Neural cell (in vitro differentiated cells): ENCODE measurements at regions not wholly inside any gene's neighbourhood (a gene's known extent, or its start where the extent isn't known, plus 50 kb on each side); places are given as distances from the start of the nearest gene placed in this dataset.

Experiments
- H2AFZ ChIP-seq: fragments of 200-600, 300-800 bp; sonication (generic), shearing (Covaris generic); 2 replicates; pipeline ENCODE4 v1.6.0; 2014; ENCODE audit warnings: low read depth, mild to moderate bottlenecking, antibody characterized with exemption, low read length, moderate library complexity
- H3F3A ChIP-seq: fragments of 200-600 bp; shearing (Covaris generic); 2 replicates; pipeline ENCODE4 v1.6.1; 2016; ENCODE audit warnings: mild to moderate bottlenecking, moderate library complexity, mixed read lengths, antibody characterized with exemption, low read length; ENCODE audit not compliant: insufficient read depth, poor library complexity, severe bottlenecking
- H3K27ac ChIP-seq: fragments of 200-600, 300-800 bp; sonication (generic), shearing (Covaris generic); 2 replicates; pipeline ENCODE4 v1.5.1; 2014; ENCODE audit warnings: mild to moderate bottlenecking, low read length, moderate library complexity
- H3K27me3 ChIP-seq: fragments of 300-800, 200-600 bp; sonication (generic), shearing (Covaris generic); 2 replicates; pipeline ENCODE4 v1.6.0; 2014; ENCODE audit warnings: mild to moderate bottlenecking, low read depth, low read length, moderate library complexity; ENCODE audit not compliant: insufficient read depth
- H3K36me3 ChIP-seq: fragments of 300-800, 200-600 bp; sonication (generic), shearing (Covaris generic); 2 replicates; pipeline ENCODE4 v1.5.1; 2014; ENCODE audit warnings: mild to moderate bottlenecking, antibody characterized with exemption, low read length, moderate library complexity; ENCODE audit not compliant: insufficient read depth
- H3K4me2 ChIP-seq: fragments of 300-800, 200-600 bp; sonication (generic), shearing (Covaris generic); 2 replicates; pipeline ENCODE4 v1.6.0; 2014; ENCODE audit warnings: mild to moderate bottlenecking, low read length
- H3K4me3 ChIP-seq: fragments of 300-800, 200-600 bp; sonication (generic), shearing (Covaris generic); 2 replicates; pipeline ENCODE4 v1.5.1; 2014; ENCODE audit warnings: mild to moderate bottlenecking, low read length, moderate library complexity
- H3K79me2 ChIP-seq: fragments of 200-600 bp; shearing (Covaris generic); replicated peaks from 2 replicates; pipeline ENCODE4 v1.6.0; 2014; ENCODE audit warnings: mild to moderate bottlenecking, low read length, moderate library complexity; ENCODE audit not compliant: insufficient read depth
- H3K9ac ChIP-seq: fragments of 300-800, 200-600 bp; sonication (generic), shearing (Covaris generic); 2 replicates; pipeline ENCODE4 v1.6.1; 2016; ENCODE audit warnings: mild to moderate bottlenecking, low read length, mixed read lengths
- H3K9me2 ChIP-seq: fragments of 200-600 bp; shearing (Covaris generic); 2 replicates; pipeline ENCODE4 v1.6.1; 2016; ENCODE audit warnings: mild to moderate bottlenecking, low read length, mixed read lengths; ENCODE audit not compliant: insufficient read depth
- H3K9me3 ChIP-seq: fragments of 200-600, 300-800 bp; sonication (generic), shearing (Covaris generic); 2 replicates; pipeline ENCODE4 v1.6.1; 2016; ENCODE audit warnings: mild to moderate bottlenecking, mixed run types, low read length, moderate library complexity, mixed read lengths
- H4K20me1 ChIP-seq: fragments of 200-600 bp; shearing (Covaris generic); 2 replicates; pipeline ENCODE4 v1.6.1; 2016; ENCODE audit warnings: mild to moderate bottlenecking, mixed run types; ENCODE audit not compliant: insufficient read depth
- EP300 ChIP-seq: fragments of 450-650 bp; conservative IDR thresholded peaks from 2 replicates; pipeline ENCODE4 v1.6.1; 2014; ENCODE audit warnings: antibody characterized with exemption, mild to moderate bottlenecking, moderate library complexity; ENCODE audit not compliant: poor library complexity, severe bottlenecking
- EZH2 ChIP-seq: fragments of 200-600, 300-800 bp; shearing (Covaris generic), sonication (generic); IDR thresholded peaks from 2 replicates; pipeline ENCODE4 v1.6.1; 2014; ENCODE audit warnings: antibody characterized with exemption, low read length, borderline replicate concordance, mild to moderate bottlenecking; ENCODE audit not compliant: insufficient read depth, poor library complexity, severe bottlenecking
- MXI1 ChIP-seq: fragments of 450-650 bp; conservative IDR thresholded peaks from 2 replicates; pipeline ENCODE4 v1.6.1; 2014; ENCODE audit warnings: antibody characterized with exemption, mild to moderate bottlenecking; ENCODE audit not compliant: poor library complexity, severe bottlenecking
- POLR2AphosphoS5 ChIP-seq: IDR thresholded peaks from 2 replicates; pipeline ENCODE4 v1.6.1; 2012
- RAD21 ChIP-seq: fragments of 450-650 bp; conservative IDR thresholded peaks from 2 replicates; pipeline ENCODE4 v1.6.1; 2014; ENCODE audit warnings: antibody characterized with exemption, mild to moderate bottlenecking, moderate library complexity
- SMC3 ChIP-seq: fragments of 450-650 bp; conservative IDR thresholded peaks from 2 replicates; pipeline ENCODE4 v1.6.1; 2014; ENCODE audit warnings: antibody characterized with exemption, mild to moderate bottlenecking, moderate library complexity; ENCODE audit not compliant: poor library complexity
- TAF1 ChIP-seq: IDR thresholded peaks from 2 replicates; pipeline ENCODE4 v1.6.1; 2012; ENCODE audit warnings: low read depth
- TF ChIP-seq, protein P1 (sequence below): IDR thresholded peaks from 2 replicates; pipeline ENCODE4 v1.6.1; 2012; ENCODE audit warnings: borderline replicate concordance

GRCh38 chr3:22685597-22685996 is 517.5 kb upstream of the UBE2E2 start:
- H3K9me2 ChIP-seq, result no peaks in the 10 kb centered on the region
- no peak overlapping the region for H3K27ac ChIP-seq
- no peaks in the 10 kb centered on the region for H3K27me3 ChIP-seq
- H3F3A ChIP-seq, result no peaks in the 10 kb centered on the region
- H3K4me3 ChIP-seq, result no peak overlapping the region
- H4K20me1 ChIP-seq, result no peaks in the 10 kb centered on the region
- no peaks in the 10 kb centered on the region for H3K9me3 ChIP-seq
- H3K4me2 ChIP-seq, result no peak overlapping the region
- H3K9ac ChIP-seq, result no peak overlapping the region
- TF ChIP-seq EP300 (no peak), RAD21 (peak; percentile 28)
- no peaks in the 10 kb centered on the region for H3K79me2 ChIP-seq
- no peaks in the 10 kb centered on the region for H3K36me3 ChIP-seq
- no peak overlapping the region for H2AFZ ChIP-seq

DNA sequence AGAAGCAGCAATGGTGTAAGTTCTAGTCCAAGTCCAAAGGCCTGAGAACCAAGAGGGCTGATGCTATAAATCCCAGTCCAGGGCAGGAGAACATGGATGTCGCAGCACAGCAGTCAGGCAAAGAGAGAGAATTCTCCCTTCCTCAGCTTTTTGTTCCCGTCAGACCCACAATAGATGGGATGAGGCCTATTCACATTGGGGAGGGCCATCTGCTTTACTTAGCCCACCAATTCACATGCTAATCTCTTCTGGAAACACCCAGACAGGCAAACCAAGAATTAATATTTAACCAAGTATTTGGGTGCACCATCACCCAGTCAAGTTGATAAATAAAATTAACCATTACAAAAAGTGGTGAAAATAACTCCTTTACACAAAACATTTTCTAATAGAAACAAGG is 511.7 kb upstream of the UBE2E2 start:
- H3K36me3 ChIP-seq, result no peaks in the 10 kb centered on the region
- no peak overlapping the region for H3K4me3 ChIP-seq
- H3K27me3 ChIP-seq, result no peaks in the 10 kb centered on the region
- H3K4me2 ChIP-seq, result no peak overlapping the region
- H2AFZ ChIP-seq, result no peak overlapping the region
- no peaks in the 10 kb centered on the region for H4K20me1 ChIP-seq
- H3K9ac ChIP-seq, result no peak overlapping the region
- no peak for TF ChIP-seq EZH2
- H3K9me3 ChIP-seq, result no peaks in the 10 kb centered on the region
- H3K9me2 ChIP-seq, result no peaks in the 10 kb centered on the region
- H3K79me2 ChIP-seq, result no peaks in the 10 kb centered on the region
- no peaks in the 10 kb centered on the region for H3F3A ChIP-seq
- H3K27ac ChIP-seq, result no peak overlapping the region

GRCh38 chr3:22691856-22692628 is 511.1 kb upstream of the UBE2E2 start:
- no peak overlapping the region for H3K4me2 ChIP-seq
- no peak overlapping the region for H2AFZ ChIP-seq
- no peaks in the 10 kb centered on the region for H3K9me2 ChIP-seq
- no peak overlapping the region for H3K9ac ChIP-seq
- no peak overlapping the region for H3K27ac ChIP-seq
- no peak for TF ChIP-seq RAD21
- no peak for TF ChIP-seq POLR2AphosphoS5
- TF ChIP-seq EP300, result no peak
- no peak for TF ChIP-seq TAF1
- TF ChIP-seq, protein P1, sequence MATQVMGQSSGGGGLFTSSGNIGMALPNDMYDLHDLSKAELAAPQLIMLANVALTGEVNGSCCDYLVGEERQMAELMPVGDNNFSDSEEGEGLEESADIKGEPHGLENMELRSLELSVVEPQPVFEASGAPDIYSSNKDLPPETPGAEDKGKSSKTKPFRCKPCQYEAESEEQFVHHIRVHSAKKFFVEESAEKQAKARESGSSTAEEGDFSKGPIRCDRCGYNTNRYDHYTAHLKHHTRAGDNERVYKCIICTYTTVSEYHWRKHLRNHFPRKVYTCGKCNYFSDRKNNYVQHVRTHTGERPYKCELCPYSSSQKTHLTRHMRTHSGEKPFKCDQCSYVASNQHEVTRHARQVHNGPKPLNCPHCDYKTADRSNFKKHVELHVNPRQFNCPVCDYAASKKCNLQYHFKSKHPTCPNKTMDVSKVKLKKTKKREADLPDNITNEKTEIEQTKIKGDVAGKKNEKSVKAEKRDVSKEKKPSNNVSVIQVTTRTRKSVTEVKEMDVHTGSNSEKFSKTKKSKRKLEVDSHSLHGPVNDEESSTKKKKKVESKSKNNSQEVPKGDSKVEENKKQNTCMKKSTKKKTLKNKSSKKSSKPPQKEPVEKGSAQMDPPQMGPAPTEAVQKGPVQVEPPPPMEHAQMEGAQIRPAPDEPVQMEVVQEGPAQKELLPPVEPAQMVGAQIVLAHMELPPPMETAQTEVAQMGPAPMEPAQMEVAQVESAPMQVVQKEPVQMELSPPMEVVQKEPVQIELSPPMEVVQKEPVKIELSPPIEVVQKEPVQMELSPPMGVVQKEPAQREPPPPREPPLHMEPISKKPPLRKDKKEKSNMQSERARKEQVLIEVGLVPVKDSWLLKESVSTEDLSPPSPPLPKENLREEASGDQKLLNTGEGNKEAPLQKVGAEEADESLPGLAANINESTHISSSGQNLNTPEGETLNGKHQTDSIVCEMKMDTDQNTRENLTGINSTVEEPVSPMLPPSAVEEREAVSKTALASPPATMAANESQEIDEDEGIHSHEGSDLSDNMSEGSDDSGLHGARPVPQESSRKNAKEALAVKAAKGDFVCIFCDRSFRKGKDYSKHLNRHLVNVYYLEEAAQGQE, result no peak
- H3K79me2 ChIP-seq, result no peaks in the 10 kb centered on the region
- H4K20me1 ChIP-seq, result no peaks in the 10 kb centered on the region
- H3K27me3 ChIP-seq, result no peaks in the 10 kb centered on the region
- H3K9me3 ChIP-seq, result no peaks in the 10 kb centered on the region
- H3K4me3 ChIP-seq, result no peak overlapping the region
- H3K36me3 ChIP-seq, result no peaks in the 10 kb centered on the region
- no peaks in the 10 kb centered on the region for H3F3A ChIP-seq

- no peak overlapping the region for H3K4me3 ChIP-seq
- H2AFZ ChIP-seq, result no peak overlapping the region
- TF ChIP-seq EP300 (no peak), EZH2 (no peak), MXI1 (no peak), SMC3 (no peak), RAD21 (no peak), TAF1 (no peak)
- TF ChIP-seq, protein P1, result no peak
- no peak overlapping the region for H3K4me2 ChIP-seq
- no peak overlapping the region for H3K27ac ChIP-seq
- H3K9ac ChIP-seq, result no peak overlapping the region
- H3K9me2 ChIP-seq, result no peaks in the 10 kb centered on the region
- H3K36me3 ChIP-seq, result no peaks in the 10 kb centered on the region
- H3K27me3 ChIP-seq, result no peaks in the 10 kb centered on the region
- no peaks in the 10 kb centered on the region for H3K9me3 ChIP-seq
- no peaks in the 10 kb centered on the region for H3F3A ChIP-seq
- H4K20me1 ChIP-seq, result no peaks in the 10 kb centered on the region
- no peaks in the 10 kb centered on the region for H3K79me2 ChIP-seq
These were observed 502.3 kb upstream of the UBE2E2 start for GRCh38 chr3:22700876-22701275.
